K562 (cell line): ENCODE measurements at regions not wholly inside any gene's neighbourhood (a gene's known extent, or its start where the extent isn't known, plus 50 kb on each side); places are given as distances from the start of the nearest gene placed in this dataset.
A peak's percentile ranks its signal among the peaks of the same experiment; 100 is the strongest.

Experiments used
- ARHGAP35 ChIP-seq: fragments of 450-650 bp; IDR thresholded peaks from 2 replicates; pipeline ENCODE4 v1.6.1; 2018; ENCODE audit not compliant: partially characterized antibody
- CAMTA2 ChIP-seq: fragments of 250-450 bp; sonication (Bioruptor Pico); conservative IDR thresholded peaks from 2 replicates; pipeline ENCODE4 v1.5.1; 2022
- CC2D1A ChIP-seq: fragments of 450-650 bp; IDR thresholded peaks from 2 replicates; pipeline ENCODE4 v1.6.1; 2017; ENCODE audit warnings: mild to moderate bottlenecking
- CCAR2 ChIP-seq: fragments of 200-400 bp; formaldehyde crosslinking; IDR thresholded peaks from 2 replicates; pipeline ENCODE4 v1.6.1; 2017; ENCODE audit warnings: mild to moderate bottlenecking, low read depth, low read length
- CHD2 ChIP-seq: IDR thresholded peaks from 2 replicates; pipeline ENCODE4 v1.6.1; 2011; ENCODE audit warnings: low read depth, low read length
- DLX4 ChIP-seq: fragments of 250-450 bp; sonication (Bioruptor Pico); IDR thresholded peaks from 2 replicates; pipeline ENCODE4 v1.6.1; 2021; ENCODE audit warnings: mild to moderate bottlenecking
- E2F8 ChIP-seq: fragments of 450-650 bp; IDR thresholded peaks from 2 replicates; pipeline ENCODE4 v1.7.1; 2018; ENCODE audit warnings: mild to moderate bottlenecking, low read depth; ENCODE audit not compliant: partially characterized antibody
- ELF1 ChIP-seq: fragments of 200-800 bp; sonication (Bioruptor generic); IDR thresholded peaks from 2 replicates; pipeline ENCODE4 v1.6.1; 2016; ENCODE audit warnings: missing genetic modification characterization, missing compliant biosample characterization
- EWSR1 ChIP-seq: fragments of 450-650 bp; IDR thresholded peaks from 2 replicates; pipeline ENCODE4 v1.6.1; 2018; ENCODE audit warnings: borderline replicate concordance, mild to moderate bottlenecking, low read depth, moderate library complexity; ENCODE audit not compliant: partially characterized antibody
- GABPB2 ChIP-seq: fragments of 250-450 bp; sonication (Bioruptor Pico); conservative IDR thresholded peaks from 2 replicates; pipeline ENCODE4 v1.5.1; 2021; ENCODE audit warnings: mild to moderate bottlenecking
- HMG20A ChIP-seq: fragments of 450-650 bp; formaldehyde crosslinking; conservative IDR thresholded peaks from 2 replicates; pipeline ENCODE4 v1.4.0; 2020; ENCODE audit warnings: mild to moderate bottlenecking, mixed read lengths
- HNRNPH1 ChIP-seq: fragments of 200-400 bp; formaldehyde crosslinking; optimal IDR thresholded peaks from 2 replicates; pipeline ENCODE3; 2017; ENCODE audit warnings: low read depth, mild to moderate bottlenecking, low read length, moderate library complexity
- KAT7 ChIP-seq: sonication (generic); formaldehyde crosslinking; IDR thresholded peaks from 2 replicates; pipeline ENCODE4 v1.8.0; 2022; ENCODE audit warnings: missing genetic modification reagents, mild to moderate bottlenecking, borderline replicate concordance
- LARP7 ChIP-seq: fragments of 450-650 bp; IDR thresholded peaks from 2 replicates; pipeline ENCODE4 v1.6.1; 2016
- MAZ ChIP-seq, 2 experiments: fragments of 450-650 bp in 1 of 2; sonication (generic) in 1 of 2; formaldehyde crosslinking; IDR thresholded peaks in 1 of 2; conservative IDR thresholded peaks in 1 of 2; 2 replicates each; pipeline versions ENCODE4 v1.4.0 to v1.5.0; 2020; ENCODE audit warnings: mild to moderate bottlenecking in 1 of 2, missing genetic modification reagents in 1 of 2
- MYBL2 ChIP-seq, 2 experiments: fragments of 450-650 bp in 1 of 2; sonication (generic) in 1 of 2; formaldehyde crosslinking in 1 of 2; IDR thresholded peaks; 2 replicates each; pipeline versions ENCODE4 v1.6.1 to v1.8.1; 2017 to 2022; ENCODE audit warnings: borderline replicate concordance in 1 of 2, inconsistent platforms in 1 of 2, low read depth in 1 of 2, mild to moderate bottlenecking in 1 of 2, missing genetic modification reagents in 1 of 2, moderate library complexity in 1 of 2
- PHB2 ChIP-seq: fragments of 450-650 bp; IDR thresholded peaks from 2 replicates; pipeline ENCODE4 v1.6.1; 2017; ENCODE audit warnings: low read depth
- THRAP3 ChIP-seq: fragments of 450-650 bp; IDR thresholded peaks from 2 replicates; pipeline ENCODE4 v1.6.1; 2016; ENCODE audit warnings: mild to moderate bottlenecking, inconsistent platforms, borderline replicate concordance
- ZC3H11A ChIP-seq: IDR thresholded peaks from 2 replicates; pipeline ENCODE4 v1.6.1; 2012; ENCODE audit warnings: low read depth, low read length, improper control_type of control experiment
- ZNF133 ChIP-seq: fragments of 250-450 bp; sonication (Bioruptor Pico); IDR thresholded peaks from 2 replicates; pipeline ENCODE4 v1.4.0; 2020; ENCODE audit warnings: mild to moderate bottlenecking
- ZNF274 ChIP-seq: IDR thresholded peaks from 2 replicates; pipeline ENCODE4 v1.6.1; 2011; ENCODE audit warnings: low read depth, mild to moderate bottlenecking, low read length, moderate library complexity, borderline replicate concordance
- ZNF398 ChIP-seq: fragments of 250-450 bp; sonication (Bioruptor Pico); IDR thresholded peaks from 2 replicates; pipeline ENCODE4 v1.8.0; 2021; ENCODE audit warnings: moderate library complexity, mild to moderate bottlenecking, inconsistent platforms
- TF ChIP-seq, protein P1 (sequence below): fragments of 250-450 bp; sonication (Bioruptor Pico); IDR thresholded peaks from 2 replicates; pipeline ENCODE4 v1.8.0; 2022; ENCODE audit warnings: moderate library complexity, mild to moderate bottlenecking, inconsistent platforms

DNA sequence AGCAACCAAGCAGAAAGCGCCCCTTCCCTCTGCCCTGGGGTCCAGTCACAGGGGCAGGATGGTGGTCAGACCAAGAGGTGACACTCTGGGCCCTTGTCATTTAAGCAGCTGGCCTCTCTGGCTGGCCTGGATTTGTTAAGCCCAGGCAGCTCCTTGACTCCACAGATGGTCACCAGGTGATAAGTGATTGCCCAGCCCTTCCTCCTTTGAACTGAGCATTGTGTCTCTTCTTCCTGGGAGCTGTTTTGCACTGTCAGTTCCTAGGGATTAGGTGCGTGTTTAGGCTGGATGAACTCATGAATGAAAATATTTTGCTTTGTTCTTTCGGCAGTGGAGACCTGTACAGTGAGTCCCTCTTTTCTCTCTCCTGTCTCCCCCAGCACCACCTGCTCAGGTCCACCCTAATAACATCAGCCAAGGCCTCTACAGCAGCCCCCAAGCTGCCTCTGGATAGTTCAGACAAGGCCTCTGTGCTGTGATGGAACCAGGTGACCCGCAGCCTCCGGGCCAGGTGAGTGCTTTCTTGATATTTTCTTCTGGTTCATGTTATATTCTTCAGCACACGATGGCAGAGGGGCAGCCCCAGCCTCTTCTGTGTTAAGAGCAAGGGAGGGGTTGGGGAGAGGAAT lies 139.7 kb upstream of the PITX1 start (continued):
- TF ChIP-seq ZC3H11A (no peak), MYBL2 (IDR thresholded peaks at IDR 0.05; ENCODE audit: low read depth) (no peak), MYBL2 (CRISPR knock-in tag; IDR thresholded peaks at IDR 0.05; ENCODE audit: borderline replicate concordance) (no peak), E2F8 (no peak), GABPB2 (no peak), CHD2 (0 out of 2 replicates have a peak, but pooled peaks have one; percentile 18), ZNF398 (CRISPR knock-in tag) (no peak), CAMTA2 (CRISPR knock-in tag) (no peak), THRAP3 (no peak), DLX4 (CRISPR knock-in tag) (no peak), CCAR2 (no peak), ARHGAP35 (no peak), LARP7 (no peak), MAZ (CRISPR knock-in tag; conservative IDR thresholded peaks at IDR 0.05 in 1 of 2, IDR thresholded peaks at IDR 0.05 in 1 of 2) (0 out of 4 replicates have a peak, but pooled peaks of 1 of the 2 experiments have one; percentile 13), EWSR1 (no peak), ZNF274 (no peak), PHB2 (no peak), KAT7 (CRISPR knock-in tag) (peak; percentile 42; the same call in 1 of the 2 replicates), HMG20A (no peak), HNRNPH1 (no peak), CC2D1A (peak; percentile 52; the same call in 1 of the 2 replicates), ZNF133 (CRISPR knock-in tag) (no peak), ELF1 (tag) (no peak)
- TF ChIP-seq, protein P1, sequence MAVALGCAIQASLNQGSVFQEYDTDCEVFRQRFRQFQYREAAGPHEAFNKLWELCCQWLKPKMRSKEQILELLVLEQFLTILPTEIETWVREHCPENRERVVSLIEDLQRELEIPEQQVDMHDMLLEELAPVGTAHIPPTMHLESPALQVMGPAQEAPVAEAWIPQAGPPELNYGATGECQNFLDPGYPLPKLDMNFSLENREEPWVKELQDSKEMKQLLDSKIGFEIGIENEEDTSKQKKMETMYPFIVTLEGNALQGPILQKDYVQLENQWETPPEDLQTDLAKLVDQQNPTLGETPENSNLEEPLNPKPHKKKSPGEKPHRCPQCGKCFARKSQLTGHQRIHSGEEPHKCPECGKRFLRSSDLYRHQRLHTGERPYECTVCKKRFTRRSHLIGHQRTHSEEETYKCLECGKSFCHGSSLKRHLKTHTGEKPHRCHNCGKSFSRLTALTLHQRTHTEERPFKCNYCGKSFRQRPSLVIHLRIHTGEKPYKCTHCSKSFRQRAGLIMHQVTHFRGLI (CRISPR knock-in tag), result no peak
